ENCODE measurements at regions not wholly inside any gene's neighbourhood (a gene's known extent, or its start where the extent isn't known, plus 50 kb on each side); places are given as distances from the start of the nearest gene placed in this dataset.

DNA sequence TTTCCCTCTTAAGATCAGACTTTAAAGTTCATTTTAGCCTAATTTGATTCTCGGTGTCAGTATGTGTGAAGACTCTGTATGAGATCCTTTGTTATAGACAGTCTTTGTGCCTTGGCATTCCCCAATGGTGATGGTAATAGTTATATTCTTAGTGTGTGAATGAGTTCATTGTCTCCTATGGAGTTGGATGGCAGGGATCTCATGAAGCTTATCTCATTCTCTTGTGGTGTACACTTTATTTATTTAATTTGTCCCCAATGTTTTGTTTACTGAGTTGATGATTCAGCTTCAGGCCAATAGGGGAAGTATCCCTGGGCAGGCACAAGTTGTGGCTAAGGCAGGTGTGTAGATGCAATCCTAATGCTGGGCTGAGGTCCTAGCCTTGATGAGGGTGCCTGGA is 222.0 kb upstream of the DPPA4 start:
- TF ChIP-seq CTBP1 (IDR thresholded peaks at IDR 0.05; ENCODE audit: borderline replicate concordance) = no peak
- TF ChIP-seq FOXM1 (IDR thresholded peaks at IDR 0.05; ENCODE audit: borderline replicate concordance) = no peak
- TF ChIP-seq SP1 (IDR thresholded peaks at IDR 0.05) = no peak
- no peak for TF ChIP-seq SUZ12 (IDR thresholded peaks at IDR 0.05)
- TF ChIP-seq HDGF (IDR thresholded peaks at IDR 0.05; ENCODE audit: borderline replicate concordance) = no peak
- no peak for TF ChIP-seq TARDBP (IDR thresholded peaks at IDR 0.05)
- no peak for TF ChIP-seq NFRKB (IDR thresholded peaks at IDR 0.05)
- no peak for TF ChIP-seq LEF1 (IDR thresholded peaks at IDR 0.05; ENCODE audit: borderline replicate concordance)
- no peak for TF ChIP-seq ZNF384 (IDR thresholded peaks at IDR 0.05)
- no peak for TF ChIP-seq ARNT (IDR thresholded peaks at IDR 0.05)
- TF ChIP-seq ELF4 (IDR thresholded peaks at IDR 0.05) = no peak

Measured in HEK293T (cell line).